Retinal pigment epithelial cell (primary cell): ENCODE measurements at regions not wholly inside any gene's neighbourhood (a gene's known extent, or its start where the extent isn't known, plus 50 kb on each side); places are given as distances from the start of the nearest gene placed in this dataset.
A peak's percentile ranks its signal among the peaks of the same experiment; 100 is the strongest.
"Not testable (repeated sequence)": the region's sequence is repeated elsewhere in the genome, so short reads cannot be mapped to it uniquely, and the experiment has no call there.

Experiments
- DNase-seq: peaks from one replicate; pipeline ENCODE4 v3.0.0-alpha.2; 2010; ENCODE audit warnings: low read depth
- H3K4me3 ChIP-seq: 2 replicates; pipeline ENCODE4 v1.5.1; 2011; ENCODE audit warnings: mild to moderate bottlenecking, low read length, control low read depth, moderate library complexity
- CTCF ChIP-seq: conservative IDR thresholded peaks from 2 replicates; pipeline ENCODE4 v1.5.1; 2011; ENCODE audit warnings: low read depth, low read length, control low read depth, inconsistent platforms

- DNase-seq: no peak
- no peak overlapping the region for H3K4me3 ChIP-seq
- no peak for TF ChIP-seq CTCF
Observed at GRCh38 chr12:69042970-69043369, 110.0 kb upstream of the CPM start.

GRCh38 chr12:69044887-69045286 is 111.9 kb upstream of the CPM start:
- DNase-seq: no peak
- TF ChIP-seq CTCF: no peak
- H3K4me3 ChIP-seq: no peak overlapping the region

- no peak for DNase-seq
- no peak for TF ChIP-seq CTCF
- H3K4me3 ChIP-seq: no peak overlapping the region
Observed at GRCh38 chr12:69045430-69045829, 112.5 kb upstream of the CPM start.

- no peak for TF ChIP-seq CTCF
- no peak for DNase-seq
Observed at GRCh38 chr12:69046363-69046762, 113.4 kb upstream of the CPM start.

GRCh38 chr12:69046920-69047319 is 113.9 kb upstream of the CPM start:
- TF ChIP-seq CTCF: no peak

More at GRCh38 chr12:69046363-69046762, 113.4 kb upstream of the CPM start:
- no peak overlapping the region for H3K4me3 ChIP-seq

GRCh38 chr12:69047990-69048389 is 115.0 kb upstream of the CPM start:
- no peak overlapping the region for H3K4me3 ChIP-seq
- TF ChIP-seq CTCF: no peak
- DNase-seq: no peak

More at GRCh38 chr12:69046920-69047319, 113.9 kb upstream of the CPM start:
- H3K4me3 ChIP-seq: no peak overlapping the region
- DNase-seq: no peak

GRCh38 chr12:69049855-69050254 is 116.9 kb upstream of the CPM start:
- not testable (repeated sequence) for DNase-seq, H3K4me3 ChIP-seq

GRCh38 chr12:69052613-69053408 is 119.8 kb upstream of the CPM start:
- peak; percentile 95 for DNase-seq
- H3K4me3 ChIP-seq: no peak overlapping the region
- TF ChIP-seq CTCF: peak; percentile 20
